ENCODE measurements at regions not wholly inside any gene's neighbourhood (a gene's known extent, or its start where the extent isn't known, plus 50 kb on each side); places are given as distances from the start of the nearest gene placed in this dataset.
"Not testable (repeated sequence)": the region's sequence is repeated elsewhere in the genome, so short reads cannot be mapped to it uniquely, and the experiment has no call there.

DNA sequence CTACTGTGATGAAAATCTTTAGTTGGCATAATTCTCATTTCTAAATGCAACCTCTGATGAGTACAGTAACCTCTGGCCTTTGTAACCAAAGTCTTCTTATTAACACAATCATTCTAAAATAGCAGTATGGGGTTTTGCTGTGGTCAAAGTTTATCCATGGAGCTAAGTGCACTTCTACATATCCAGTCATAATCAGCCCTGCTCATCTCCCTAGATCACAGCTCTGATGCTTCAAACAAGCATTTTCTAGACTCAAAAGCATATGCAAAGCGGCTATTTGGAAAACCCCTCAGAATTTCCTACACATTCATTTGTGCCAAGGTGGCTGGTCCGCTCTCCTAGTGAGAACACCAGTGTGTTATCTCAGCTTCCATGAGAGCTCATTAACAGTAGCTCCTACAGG is 418.6 kb downstream of the MRPL39 start:
- Histone ChIP-seq H3K27ac (ENCODE audit: low read depth, low read length) (no peak overlapping the region), H3K9me3 (ENCODE audit: control insufficient read depth in 1 of 2, low read length in 2 of 2) (no peaks in the 10 kb centered on the region), H3K4me3 (ENCODE audit: low read length in 2 of 2) (no peak overlapping the region), H3K27me3 (ENCODE audit: insufficient read depth, low read length) (no peaks in the 10 kb centered on the region), H3K36me3 (ENCODE audit: insufficient read depth, low read length) (no peaks in the 10 kb centered on the region), H3K4me1 (ENCODE audit: insufficient read depth, low read length) (no peaks in the 10 kb centered on the region)
- CTCF ChIA-PET (ENCODE audit: partially characterized antibody), result no interaction called here
- DNase-seq, result no peak
- Mint-ChIP-seq H3K4me3 (no peak overlapping the region), H3K27ac (no peak overlapping the region), H3K9me3 (peaks cover 0 to 2% (median 0%) of the 10 kb centered on the region in 8 donors), H3K4me1 (no peaks in the 10 kb centered on the region), H3K36me3 (no peaks in the 10 kb centered on the region), H3K27me3 (no peaks in the 10 kb centered on the region)
- intact Hi-C loops (cut with micrococcal nuclease), result no loop called here
- POLR2A ChIA-PET (ENCODE audit: partially characterized antibody), result no interaction called here

DNA sequence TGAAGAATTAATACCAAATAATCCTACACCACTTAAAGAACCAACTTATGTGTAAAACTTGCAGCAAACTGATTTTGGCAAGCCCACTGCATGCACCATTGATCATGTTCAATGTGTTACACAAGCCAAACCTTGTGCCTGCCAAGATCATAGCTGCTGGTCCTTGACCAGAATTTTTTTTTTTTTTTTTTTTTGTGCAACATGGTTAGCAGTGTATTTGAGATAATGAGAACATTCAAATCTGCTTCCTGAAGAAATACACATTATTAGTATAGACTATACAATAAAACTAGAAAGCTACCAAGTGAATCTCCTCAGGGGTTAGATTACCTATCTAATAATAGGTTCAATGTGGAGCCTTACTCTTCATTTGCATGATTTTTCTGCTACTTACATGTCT is 421.0 kb downstream of the MRPL39 start:
- no peak overlapping the region for H3K27ac ChIP-seq (ENCODE audit: low read depth, low read length)
- no peaks in the 10 kb centered on the region for H3K9me3 ChIP-seq (ENCODE audit: control insufficient read depth in 1 of 2, low read length in 2 of 2)
- H3K9me3 Mint-ChIP-seq, result peaks cover 0 to 3% (median 0%) of the 10 kb centered on the region in 8 donors
- intact Hi-C loops (cut with micrococcal nuclease), result no loop called here
- no peak overlapping the region for H3K4me3 ChIP-seq (ENCODE audit: low read length in 2 of 2)
- no peaks in the 10 kb centered on the region for H3K27me3 ChIP-seq (ENCODE audit: insufficient read depth, low read length)
- H3K4me3 Mint-ChIP-seq, result no peak overlapping the region
- no peaks in the 10 kb centered on the region for H3K4me1 Mint-ChIP-seq
- no peak for DNase-seq
- H3K27me3 Mint-ChIP-seq, result no peaks in the 10 kb centered on the region
- no peaks in the 10 kb centered on the region for H3K36me3 ChIP-seq (ENCODE audit: insufficient read depth, low read length)
- H3K4me1 ChIP-seq (ENCODE audit: insufficient read depth, low read length), result no peaks in the 10 kb centered on the region
- H3K27ac Mint-ChIP-seq, result no peak overlapping the region
- H3K36me3 Mint-ChIP-seq, result no peaks in the 10 kb centered on the region
- ChIA-PET CTCF (ENCODE audit: partially characterized antibody) (interaction anchor here (0.7 kb wide), 1 partner anchor 1508 kb away, joined by 3 read pairs; no protein-coding TSS in a partner anchor), POLR2A (ENCODE audit: partially characterized antibody) (no interaction called here)

DNA sequence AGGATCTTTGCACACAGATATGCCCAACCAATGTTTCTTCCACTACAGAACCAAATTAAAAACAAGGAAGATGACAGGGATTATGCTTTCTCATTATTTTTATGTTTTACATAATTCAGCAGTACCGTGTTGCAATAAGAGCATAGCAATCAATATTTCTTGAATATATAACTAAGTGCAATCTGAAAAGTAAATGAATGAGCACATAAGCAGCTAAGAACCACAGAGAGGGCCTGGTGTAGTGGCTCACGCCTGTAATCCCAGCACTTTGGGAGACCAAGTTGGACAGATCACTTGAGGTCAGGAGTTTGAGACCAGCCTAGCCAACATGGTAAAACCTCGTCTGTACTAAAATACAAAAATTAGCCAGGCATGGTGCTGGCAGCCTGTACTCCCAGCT is 423.7 kb downstream of the MRPL39 start:
- no peak overlapping the region for H3K27ac ChIP-seq (ENCODE audit: low read depth, low read length)
- H3K36me3 ChIP-seq (ENCODE audit: insufficient read depth, low read length), result no peaks in the 10 kb centered on the region
- H3K9me3 Mint-ChIP-seq, result peaks cover 0 to 3% (median 0%) of the 10 kb centered on the region in 8 donors
- CTCF ChIA-PET (ENCODE audit: partially characterized antibody), result no interaction called here
- no peak overlapping the region for H3K4me3 ChIP-seq (ENCODE audit: low read length in 2 of 2)
- intact Hi-C loops (cut with micrococcal nuclease), result no loop called here
- no peak overlapping the region for H3K4me3 Mint-ChIP-seq
- no peaks in the 10 kb centered on the region for H3K36me3 Mint-ChIP-seq
- H3K9me3 ChIP-seq (ENCODE audit: control insufficient read depth in 1 of 2, low read length in 2 of 2), result no peaks in the 10 kb centered on the region
- H3K4me1 Mint-ChIP-seq, result no peaks in the 10 kb centered on the region
- DNase-seq, result no peak
- no peaks in the 10 kb centered on the region for H3K4me1 ChIP-seq (ENCODE audit: insufficient read depth, low read length)
- no peaks in the 10 kb centered on the region for H3K27me3 ChIP-seq (ENCODE audit: insufficient read depth, low read length)
- H3K27ac Mint-ChIP-seq, result no peak overlapping the region
- POLR2A ChIA-PET (ENCODE audit: partially characterized antibody), result no interaction called here
- no peaks in the 10 kb centered on the region for H3K27me3 Mint-ChIP-seq

DNA sequence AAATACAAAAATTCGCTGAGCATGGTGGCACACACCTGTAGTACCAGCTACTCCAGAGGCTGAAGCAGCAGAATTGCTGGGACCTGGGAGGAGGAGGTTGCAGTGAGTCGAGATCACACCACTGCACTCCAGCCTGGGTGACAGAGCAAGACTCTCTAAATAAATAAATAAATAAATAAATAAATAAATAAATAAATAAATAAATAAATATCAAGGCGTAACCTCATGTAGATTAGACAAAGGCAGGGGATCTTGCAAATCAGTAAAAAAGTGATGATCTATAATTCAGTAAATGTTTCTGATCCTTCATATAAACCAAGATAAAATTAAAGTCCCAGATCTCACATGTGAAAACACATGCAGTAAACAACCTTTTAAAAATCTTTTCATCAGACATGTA is 425.6 kb downstream of the MRPL39 start:
- H3K27ac Mint-ChIP-seq; H3K4me3 ChIP-seq (ENCODE audit: low read length in 2 of 2); H3K4me3 Mint-ChIP-seq; H3K4me1 ChIP-seq (ENCODE audit: insufficient read depth, low read length); H3K27me3 ChIP-seq (ENCODE audit: insufficient read depth, low read length); intact Hi-C loops (cut with micrococcal nuclease); H3K36me3 Mint-ChIP-seq; H3K4me1 Mint-ChIP-seq; H3K27ac ChIP-seq (ENCODE audit: low read depth, low read length); POLR2A ChIA-PET (ENCODE audit: partially characterized antibody); H3K36me3 ChIP-seq (ENCODE audit: insufficient read depth, low read length); H3K9me3 ChIP-seq (ENCODE audit: control insufficient read depth in 1 of 2, low read length in 2 of 2); H3K9me3 Mint-ChIP-seq; H3K27me3 Mint-ChIP-seq; DNase-seq: not testable (repeated sequence)
- CTCF ChIA-PET (ENCODE audit: partially characterized antibody), result interaction anchor here (0.5 kb wide), 1 partner anchor 38 kb away, joined by 3 read pairs; no protein-coding TSS in a partner anchor

DNA sequence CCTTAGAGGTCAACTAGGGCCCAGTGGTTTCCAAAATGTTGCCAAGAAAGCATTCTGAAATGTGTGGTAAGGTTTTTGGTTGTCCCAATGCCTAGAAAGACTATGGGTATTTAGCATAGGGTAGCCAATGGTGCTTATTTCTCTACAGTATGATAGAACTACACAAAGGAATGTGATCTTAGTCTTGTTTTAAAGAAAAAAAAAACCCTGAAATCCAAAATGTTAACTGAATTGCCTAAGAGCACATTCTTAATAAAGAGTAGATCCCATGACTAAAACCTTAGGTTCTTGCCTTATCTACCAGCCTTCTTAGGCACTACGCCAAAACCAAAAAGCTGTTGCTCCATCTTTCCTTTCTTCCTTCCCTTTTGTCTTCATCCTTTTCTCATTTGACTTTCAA is 428.2 kb downstream of the MRPL39 start:
- H3K4me3 Mint-ChIP-seq, result no peak overlapping the region
- CTCF ChIA-PET (ENCODE audit: partially characterized antibody), result no interaction called here
- Histone ChIP-seq H3K36me3 (ENCODE audit: insufficient read depth, low read length) (no peaks in the 10 kb centered on the region), H3K27ac (ENCODE audit: low read depth, low read length) (no peak overlapping the region), H3K4me1 (ENCODE audit: insufficient read depth, low read length) (no peaks in the 10 kb centered on the region), H3K27me3 (ENCODE audit: insufficient read depth, low read length) (no peaks in the 10 kb centered on the region), H3K4me3 (ENCODE audit: low read length in 2 of 2) (no peak overlapping the region), H3K9me3 (ENCODE audit: control insufficient read depth in 1 of 2, low read length in 2 of 2) (no peaks in the 10 kb centered on the region)
- no peaks in the 10 kb centered on the region for H3K27me3 Mint-ChIP-seq
- POLR2A ChIA-PET (ENCODE audit: partially characterized antibody), result no interaction called here
- DNase-seq, result no peak
- no peaks in the 10 kb centered on the region for H3K4me1 Mint-ChIP-seq
- H3K9me3 Mint-ChIP-seq, result peaks cover 0 to 3% (median 0%) of the 10 kb centered on the region in 8 donors
- no peak overlapping the region for H3K27ac Mint-ChIP-seq
- H3K36me3 Mint-ChIP-seq, result no peaks in the 10 kb centered on the region
- intact Hi-C loops (cut with micrococcal nuclease), result no loop called here

DNA sequence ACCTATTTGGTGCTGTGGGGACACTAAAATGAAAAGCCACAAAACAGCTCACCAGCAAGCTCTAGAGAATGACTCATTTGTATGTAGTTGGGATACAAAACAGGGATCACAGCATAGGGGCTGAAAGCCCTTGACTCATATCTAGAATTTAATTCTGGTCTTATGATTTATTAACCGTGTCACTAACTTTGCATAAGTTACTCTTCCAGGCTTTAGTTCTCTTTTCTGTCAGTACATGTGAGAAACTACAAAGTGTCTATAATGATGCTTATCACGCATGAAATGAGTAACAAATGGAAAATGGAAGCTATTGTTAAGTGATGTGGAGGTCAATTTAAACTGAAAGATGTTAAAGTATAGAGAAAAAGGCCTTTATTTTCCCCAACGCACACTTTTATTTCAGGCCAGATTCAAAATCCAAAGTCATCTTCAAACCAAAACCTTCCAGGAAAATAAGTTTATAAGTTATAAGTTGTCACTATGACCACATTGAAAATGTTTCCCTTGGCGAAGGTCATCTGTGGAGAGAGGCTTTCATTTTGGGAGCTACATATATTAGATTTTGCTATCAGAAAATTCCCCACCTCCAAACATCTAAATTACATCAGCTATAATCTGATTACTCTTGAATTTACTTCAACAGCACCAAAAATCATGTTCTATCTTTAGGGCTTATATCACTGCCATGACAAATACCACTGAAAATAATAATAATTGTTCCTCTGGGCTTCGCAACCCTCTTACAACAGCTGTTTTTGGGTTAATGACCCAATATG is 430.5 kb downstream of the MRPL39 start:
- no peaks in the 10 kb centered on the region for H3K9me3 Mint-ChIP-seq
- no peaks in the 10 kb centered on the region for H3K27me3 Mint-ChIP-seq
- Histone ChIP-seq H3K4me1 (ENCODE audit: insufficient read depth, low read length) (no peaks in the 10 kb centered on the region), H3K36me3 (ENCODE audit: insufficient read depth, low read length) (no peaks in the 10 kb centered on the region), H3K27ac (ENCODE audit: low read depth, low read length) (no peak overlapping the region), H3K27me3 (ENCODE audit: insufficient read depth, low read length) (no peaks in the 10 kb centered on the region), H3K4me3 (ENCODE audit: low read length in 2 of 2) (no peak overlapping the region), H3K9me3 (ENCODE audit: control insufficient read depth in 1 of 2, low read length in 2 of 2) (no peaks in the 10 kb centered on the region)
- POLR2A ChIA-PET (ENCODE audit: partially characterized antibody), result no interaction called here
- H3K4me1 Mint-ChIP-seq, result no peaks in the 10 kb centered on the region
- DNase-seq, result no peak
- no peak overlapping the region for H3K4me3 Mint-ChIP-seq
- intact Hi-C loops (cut with micrococcal nuclease), result no loop called here
- H3K36me3 Mint-ChIP-seq, result no peaks in the 10 kb centered on the region
- CTCF ChIA-PET (ENCODE audit: partially characterized antibody), result no interaction called here
- no peak overlapping the region for H3K27ac Mint-ChIP-seq

DNA sequence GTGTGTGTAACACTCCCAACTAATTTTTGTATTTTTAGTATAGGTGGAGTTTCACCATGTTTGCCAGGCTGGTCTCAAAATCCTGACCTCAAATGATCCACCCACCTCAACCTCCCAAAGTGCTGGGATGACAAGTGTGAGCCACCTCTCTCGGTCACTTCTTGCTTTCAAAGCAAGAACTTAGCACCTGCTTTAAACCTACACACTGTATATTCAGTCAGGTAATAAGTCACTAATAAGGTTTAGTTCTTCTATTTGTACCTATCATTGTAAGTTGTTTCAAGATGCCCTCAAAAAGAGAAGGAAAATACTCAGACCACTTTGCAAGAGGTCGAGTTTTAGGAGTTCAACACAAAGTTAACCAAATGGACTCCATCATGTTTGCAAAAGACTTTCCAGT is 431.3 kb downstream of the MRPL39 start:
- Mint-ChIP-seq H3K27ac (no peak overlapping the region), H3K4me3 (no peak overlapping the region), H3K9me3 (peaks cover 0 to 3% (median 0%) of the 10 kb centered on the region in 8 donors), H3K4me1 (no peaks in the 10 kb centered on the region), H3K36me3 (no peaks in the 10 kb centered on the region), H3K27me3 (no peaks in the 10 kb centered on the region)
- POLR2A ChIA-PET (ENCODE audit: partially characterized antibody), result no interaction called here
- H3K27ac ChIP-seq (ENCODE audit: low read depth, low read length), result no peak overlapping the region
- H3K4me3 ChIP-seq (ENCODE audit: low read length in 2 of 2), result no peak overlapping the region
- CTCF ChIA-PET (ENCODE audit: partially characterized antibody), result no interaction called here
- no peaks in the 10 kb centered on the region for H3K4me1 ChIP-seq (ENCODE audit: insufficient read depth, low read length)
- H3K27me3 ChIP-seq (ENCODE audit: insufficient read depth, low read length), result no peaks in the 10 kb centered on the region
- DNase-seq, result no peak
- H3K36me3 ChIP-seq (ENCODE audit: insufficient read depth, low read length), result no peaks in the 10 kb centered on the region
- intact Hi-C loops (cut with micrococcal nuclease), result no loop called here
- no peaks in the 10 kb centered on the region for H3K9me3 ChIP-seq (ENCODE audit: control insufficient read depth in 1 of 2, low read length in 2 of 2)

DNA sequence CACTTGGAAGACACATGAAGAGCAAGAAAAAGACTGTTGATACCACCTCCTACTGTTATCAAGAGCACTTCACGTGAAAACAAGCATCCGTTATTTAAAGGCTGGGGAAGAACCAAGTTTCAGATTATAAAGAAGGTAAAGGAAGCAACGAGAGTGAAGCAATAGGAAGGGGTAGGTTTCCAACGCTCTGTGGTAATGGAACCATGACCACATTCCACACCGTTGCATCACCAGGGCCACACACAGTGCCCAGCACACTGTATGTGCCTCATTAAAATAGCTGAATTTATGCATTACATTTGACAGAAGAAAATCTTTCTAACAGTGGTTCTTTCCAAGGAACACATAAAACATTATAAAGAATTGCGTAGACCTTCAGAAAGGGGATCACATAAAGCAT is 435.8 kb downstream of the MRPL39 start:
- Mint-ChIP-seq H3K27ac (no peak overlapping the region), H3K9me3 (peaks cover 6 to 23% (median 12%) of the 10 kb centered on the region in 8 donors), H3K4me1 (no peaks in the 10 kb centered on the region), H3K36me3 (no peaks in the 10 kb centered on the region), H3K4me3 (no peak overlapping the region), H3K27me3 (no peaks in the 10 kb centered on the region)
- Histone ChIP-seq H3K27ac (ENCODE audit: low read depth, low read length) (no peak overlapping the region), H3K9me3 (ENCODE audit: control insufficient read depth in 1 of 2, low read length in 2 of 2) (no peaks in the 10 kb centered on the region), H3K27me3 (ENCODE audit: insufficient read depth, low read length) (no peaks in the 10 kb centered on the region), H3K4me3 (ENCODE audit: low read length in 2 of 2) (no peak overlapping the region), H3K4me1 (ENCODE audit: insufficient read depth, low read length) (no peaks in the 10 kb centered on the region), H3K36me3 (ENCODE audit: insufficient read depth, low read length) (no peaks in the 10 kb centered on the region)
- POLR2A ChIA-PET (ENCODE audit: partially characterized antibody), result no interaction called here
- no peak for DNase-seq
- CTCF ChIA-PET (ENCODE audit: partially characterized antibody), result no interaction called here
- intact Hi-C loops (cut with micrococcal nuclease), result no loop called here

Measured in CD4-positive, alpha-beta memory T cell (primary cell).